CD4-positive, alpha-beta T cell treated with Interleukin-21 for 1 hour (primary cell): ENCODE measurements at regions not wholly inside any gene's neighbourhood (a gene's known extent, or its start where the extent isn't known, plus 50 kb on each side); places are given as distances from the start of the nearest gene placed in this dataset.
"Not testable (repeated sequence)": the region's sequence is repeated elsewhere in the genome, so short reads cannot be mapped to it uniquely, and the experiment has no call there.

Source experiments
- DNase-seq: peaks from one replicate; pipeline ENCODE4 v3.0.0-alpha.2; 2020

- no peak for DNase-seq
Observed at GRCh38 chr19:30105316-30105715, 163.3 kb downstream of the URI1 start.

- no peak for DNase-seq
Observed at GRCh38 chr19:30105727-30106126, 163.7 kb downstream of the URI1 start.

- DNase-seq: no peak
Observed at GRCh38 chr19:30106417-30107095, 164.5 kb downstream of the URI1 start.

- DNase-seq: no peak
Observed at GRCh38 chr19:30107251-30107650, 165.2 kb downstream of the URI1 start.

GRCh38 chr19:30109565-30109964 is 167.5 kb downstream of the URI1 start:
- DNase-seq: no peak

- no peak for DNase-seq
Observed at GRCh38 chr19:30111021-30111855, 169.2 kb downstream of the URI1 start.

- no peak for DNase-seq
Observed at GRCh38 chr19:30112171-30112570, 170.1 kb downstream of the URI1 start.

- DNase-seq: no peak
Observed at GRCh38 chr19:30112666-30113065, 170.6 kb downstream of the URI1 start.

- DNase-seq: no peak
Observed at GRCh38 chr19:30113186-30113585, 171.1 kb downstream of the URI1 start.

- not testable (repeated sequence) for DNase-seq
Observed at GRCh38 chr19:30114095-30114494, 172.1 kb downstream of the URI1 start.

GRCh38 chr19:30115947-30116346 is 173.9 kb downstream of the URI1 start:
- DNase-seq: no peak

- no peak for DNase-seq
Observed at GRCh38 chr19:30116530-30116929, 174.5 kb downstream of the URI1 start.

- no peak for DNase-seq
Observed at GRCh38 chr19:30116984-30117555, 175.0 kb downstream of the URI1 start.

- no peak for DNase-seq
Observed at GRCh38 chr19:30117636-30118145, 175.7 kb downstream of the URI1 start.

GRCh38 chr19:30118221-30118620 is 176.2 kb downstream of the URI1 start:
- DNase-seq: no peak

GRCh38 chr19:30118760-30119159 is 176.7 kb downstream of the URI1 start:
- no peak for DNase-seq

GRCh38 chr19:30119180-30119908 is 177.3 kb downstream of the URI1 start:
- no peak for DNase-seq

- DNase-seq: no peak
Observed at GRCh38 chr19:30120860-30121484, 178.9 kb downstream of the URI1 start.

GRCh38 chr19:30122431-30122830 is 180.4 kb downstream of the URI1 start:
- no peak for DNase-seq

GRCh38 chr19:30123119-30123518 is 181.1 kb downstream of the URI1 start:
- no peak for DNase-seq

GRCh38 chr19:30123611-30124010 is 181.6 kb downstream of the URI1 start:
- DNase-seq: no peak

- DNase-seq: no peak
Observed at GRCh38 chr19:30128211-30128610, 186.2 kb downstream of the URI1 start.
